K562 (cell line): ENCODE measurements at regions not wholly inside any gene's neighbourhood (a gene's known extent, or its start where the extent isn't known, plus 50 kb on each side); places are given as distances from the start of the nearest gene placed in this dataset.

Experiments
- ATAC-seq: fragments of 200-7000 bp; cut with Tn5 transposase; 3 replicates; pipeline ENCODE4 v1.9.1; 2020; ENCODE audit warnings: moderate library complexity
- BruUV-seq: library from RNA; stranded (reverse); fragments of 400-500 nt; replicated peaks from 2 replicates; lab custom pipeline; 2021; lab: Mats Ljungman, UMichigan
- CTCF ChIA-PET: fragments of 300-600 bp; formaldehyde crosslinking; extraction: SDS; loops from one replicate; lab custom pipeline; 2021; ENCODE audit warnings: low intra/inter-chr PET ratio; lab: Yijun Ruan, JAX
- POLR2A ChIA-PET: fragments of 300-600, 350-650 bp; sonication (Branson Sonifier 250); formaldehyde crosslinking; extraction: SDS; loops from one replicate; lab custom pipeline; 2021; ENCODE audit warnings: antibody characterized with exemption, inconsistent platforms; lab: Yijun Ruan, JAX
- DNase-seq, 4 experiments: peaks; one replicate each; pipeline versions ENCODE4 v3.0.0 to v3.0.0-alpha.2; 2011 to 2018; ENCODE audit warnings: low spot score in 3 of 4, mixed read lengths in 3 of 4; ENCODE audit errors: extremely low read depth in 1 of 4
- FAIRE-seq: peaks from 2 replicates; lab custom pipeline; 2011; peaks lifted over from hg19 to GRCh38; lab: Jason Lieb, UNC
- H2AFZ ChIP-seq: 2 replicates; pipeline ENCODE4 v1.6.0; 2011; ENCODE audit warnings: low read depth, low read length, control low read depth, inconsistent platforms
- H3K27ac ChIP-seq: fragments of 200-600 bp; 3 replicates; pipeline ENCODE4 v1.8.0; 2011; ENCODE audit warnings: low read depth, mild to moderate bottlenecking, control low read depth, inconsistent platforms, low read length, moderate library complexity, mixed read lengths; ENCODE audit errors: extremely low read depth
- H3K27me3 ChIP-seq, 2 experiments: fragments of 300-600 bp in 1 of 2; 2 replicates in 1 of 2; 3 replicates in 1 of 2; pipeline versions ENCODE4 v1.6.0 to v1.8.0; 2011; ENCODE audit warnings: inconsistent platforms in 2 of 2, low read length in 2 of 2, mild to moderate bottlenecking in 1 of 2, mixed read lengths in 1 of 2, moderate library complexity in 1 of 2; ENCODE audit not compliant: control insufficient read depth in 2 of 2, insufficient read depth in 2 of 2
- H3K36me3 ChIP-seq: fragments of 300-600 bp; 3 replicates; pipeline ENCODE4 v1.8.0; 2011; ENCODE audit warnings: mild to moderate bottlenecking, low read length, inconsistent platforms; ENCODE audit not compliant: control insufficient read depth, insufficient read depth
- H3K4me1 ChIP-seq, 2 experiments: fragments of 200-600 bp in 1 of 2; replicated peaks in 1 of 2; 2 replicates in 1 of 2; 3 replicates in 1 of 2; pipeline versions ENCODE4 v1.5.1 to v1.8.0; 2011; ENCODE audit warnings: inconsistent platforms in 2 of 2, low read length in 2 of 2, mild to moderate bottlenecking in 1 of 2, mixed read lengths in 1 of 2, moderate library complexity in 1 of 2; ENCODE audit not compliant: control insufficient read depth in 2 of 2, insufficient read depth in 2 of 2
- H3K4me2 ChIP-seq: 2 replicates; pipeline ENCODE4 v1.6.1; 2011; ENCODE audit warnings: low read length, control low read depth, inconsistent platforms, mixed read lengths; ENCODE audit not compliant: insufficient read depth
- H3K4me3 ChIP-seq: fragments of 200-600 bp; sonication (generic), shearing (Covaris generic); 2 replicates; pipeline ENCODE4 v1.5.1; 2016; ENCODE audit warnings: control low read depth, inconsistent platforms
- H3K79me2 ChIP-seq: fragments of 200-600 bp; 3 replicates; pipeline ENCODE4 v1.8.0; 2011; ENCODE audit warnings: low read length, inconsistent platforms; ENCODE audit not compliant: control insufficient read depth, insufficient read depth
- H3K9ac ChIP-seq, 2 experiments: 2 replicates each; pipeline versions ENCODE4 v1.6.0 to v1.6.1; 2011; ENCODE audit warnings: low read depth in 2 of 2, low read length in 2 of 2, control low read depth in 1 of 2, inconsistent platforms in 1 of 2, mild to moderate bottlenecking in 1 of 2, mixed read lengths in 1 of 2; ENCODE audit not compliant: insufficient read depth in 1 of 2
- H3K9me1 ChIP-seq: one replicate; pipeline ENCODE4 v1.6.0; 2011; ENCODE audit warnings: inconsistent platforms, mild to moderate bottlenecking, low read length, moderate library complexity; ENCODE audit not compliant: control insufficient read depth, insufficient read depth
- H3K9me3 ChIP-seq: replicated peaks from 2 replicates; pipeline ENCODE4 v1.5.1; 2011; ENCODE audit warnings: low read depth, low read length, inconsistent platforms; ENCODE audit not compliant: control insufficient read depth, insufficient read depth
- H4K20me1 ChIP-seq: replicated peaks from 2 replicates; pipeline ENCODE4 v1.6.1; 2011; ENCODE audit warnings: low read length, inconsistent platforms, mixed read lengths; ENCODE audit not compliant: control insufficient read depth, insufficient read depth
- ATF2 ChIP-seq: sonication (generic); formaldehyde crosslinking; IDR thresholded peaks from 2 replicates; pipeline ENCODE4 v1.8.1; 2022; ENCODE audit warnings: missing genetic modification reagents
- GABPB2 ChIP-seq: fragments of 250-450 bp; sonication (Bioruptor Pico); conservative IDR thresholded peaks from 2 replicates; pipeline ENCODE4 v1.5.1; 2021; ENCODE audit warnings: mild to moderate bottlenecking
- NELFE ChIP-seq: IDR thresholded peaks from 2 replicates; pipeline ENCODE4 v1.6.1; 2011; ENCODE audit warnings: mild to moderate bottlenecking; ENCODE audit not compliant: insufficient read depth, insufficient read length
- NFXL1 ChIP-seq: fragments of 450-650 bp; formaldehyde crosslinking; IDR thresholded peaks from 2 replicates; pipeline ENCODE4 v1.4.0; 2021; ENCODE audit warnings: mild to moderate bottlenecking
- PKNOX1 ChIP-seq: fragments of 450-650 bp; IDR thresholded peaks from 2 replicates; pipeline ENCODE4 v1.6.1; 2016
- POLR2B ChIP-seq: fragments of 450-650 bp; IDR thresholded peaks from 2 replicates; pipeline ENCODE4 v1.6.1; 2018; ENCODE audit warnings: low read depth; ENCODE audit not compliant: partially characterized antibody
- POU5F1 ChIP-seq: fragments of 150-350 bp; IDR thresholded peaks from 2 replicates; pipeline ENCODE4 v1.6.1; 2014; ENCODE audit warnings: borderline replicate concordance, low read length, low read depth, mild to moderate bottlenecking; ENCODE audit not compliant: partially characterized antibody
- XRCC3 ChIP-seq: fragments of 450-650 bp; IDR thresholded peaks from 2 replicates; pipeline ENCODE4 v1.6.1; 2017; ENCODE audit warnings: mild to moderate bottlenecking, moderate library complexity
- ZNF408 ChIP-seq: fragments of 250-450 bp; sonication (Bioruptor Pico); IDR thresholded peaks from 2 replicates; pipeline ENCODE4 v1.4.0; 2020; ENCODE audit warnings: low read depth, mild to moderate bottlenecking, moderate library complexity
- in situ Hi-C: fragments of 300-500 bp; cut with MboI; formaldehyde crosslinking; loops from 4 replicates; pipeline ENCODE4 v1.15.0; 2018; ENCODE audit warnings: inconsistent platforms, mixed read lengths
- intact Hi-C: fragments of 100-400 bp; cut with micrococcal nuclease; formaldehyde crosslinking; loops from 2 replicates; pipeline ENCODE4 v1.14.2; 2022

- no peak for TF ChIP-seq NFXL1 (CRISPR knock-in tag)
Observed at GRCh38 chr10:63684257-63684936, 163.2 kb downstream of the REEP3 start (continued).

GRCh38 chr10:63689768-63690167 is 168.6 kb downstream of the REEP3 start:
- ChIA-PET POLR2A (no interaction called here), CTCF (no interaction called here)
- intact Hi-C loops (no loop called here), in situ Hi-C loops (no loop called here)
- ATAC-seq (no peak), FAIRE-seq (no peak), DNase-seq (no peak)
- Histone ChIP-seq H3K9me1 (no peaks in the 10 kb centered on the region), H3K27ac (no peak overlapping the region), H3K79me2 (no peaks in the 10 kb centered on the region), H3K9ac (no peak overlapping the region), H4K20me1 (no peaks in the 10 kb centered on the region), H3K4me1 (no peaks in the 10 kb centered on the region), H3K36me3 (no peaks in the 10 kb centered on the region), H3K4me2 (no peak overlapping the region), H3K27me3 (peaks cover 5 to 12% of the 10 kb centered on the region in 2 experiments; a peak in 4 of 5 replicates), H3K4me3 (no peak overlapping the region), H2AFZ (no peak overlapping the region), H3K9me3 (no peaks in the 10 kb centered on the region)
- no TSS peak for BruUV-seq
- TF ChIP-seq NELFE (no peak), ATF2 (no peak), PKNOX1 (no peak), POU5F1 (no peak), POLR2B (no peak), GABPB2 (CRISPR knock-in tag) (no peak), XRCC3 (no peak), ZNF408 (CRISPR knock-in tag) (no peak)
